GM23248 (cell line): ENCODE measurements at regions not wholly inside any gene's neighbourhood (a gene's known extent, or its start where the extent isn't known, plus 50 kb on each side); places are given as distances from the start of the nearest gene placed in this dataset.
"Not testable (repeated sequence)": the region's sequence is repeated elsewhere in the genome, so short reads cannot be mapped to it uniquely, and the experiment has no call there.

Source experiments
- EZH2 ChIP-seq: fragments of 200-600 bp; sonication (generic); IDR thresholded peaks from 2 replicates; pipeline ENCODE4 v1.6.1; 2018; ENCODE audit warnings: antibody characterized with exemption, mild to moderate bottlenecking; ENCODE audit not compliant: insufficient read depth, poor library complexity, severe bottlenecking
- EZH2phosphoT487 ChIP-seq: fragments of 200-600 bp; sonication (generic); IDR thresholded peaks from 2 replicates; pipeline ENCODE4 v1.6.1; 2018; ENCODE audit warnings: antibody characterized with exemption, moderate library complexity, mild to moderate bottlenecking, low read depth; ENCODE audit not compliant: insufficient read depth

DNA sequence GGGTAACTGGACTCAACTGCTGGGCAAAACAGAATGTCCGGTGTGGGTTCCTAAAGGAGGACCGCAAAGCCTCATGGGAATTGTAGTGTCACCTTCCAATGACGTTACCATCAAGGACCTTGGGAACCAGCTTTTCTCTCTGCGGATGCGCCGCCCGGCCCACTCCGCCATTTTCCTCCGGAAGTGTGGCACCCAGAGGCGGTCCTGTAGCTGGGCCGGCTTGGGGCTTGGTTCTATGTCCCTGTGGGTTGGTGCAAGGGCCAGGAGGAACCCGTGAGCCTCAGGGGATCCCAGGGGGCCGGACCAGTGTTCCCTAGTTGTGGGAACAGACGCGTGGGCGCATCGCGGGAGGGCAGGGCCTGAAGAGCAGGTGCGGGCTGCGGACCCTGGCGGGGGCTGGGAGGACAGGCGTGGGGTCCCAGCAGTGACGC lies 175.1 kb downstream of the CWH43 start:
- TF ChIP-seq EZH2, EZH2phosphoT487: not testable (repeated sequence)
